Sigmoid colon (tissue), 6 donors: ENCODE measurements at regions not wholly inside any gene's neighbourhood (a gene's known extent, or its start where the extent isn't known, plus 50 kb on each side); places are given as distances from the start of the nearest gene placed in this dataset.

ENCODE experiments used
- DNase-seq: peaks from one replicate; pipeline ENCODE4 v3.0.0-alpha.2; 2019
- H3K27ac ChIP-seq, 4 donors: fragments of 200-600 bp; sonication (generic); one replicate each; pipeline ENCODE4 v1.5.1; 2016 to 2019; ENCODE audit warnings: mild to moderate bottlenecking in 1 of 4
- H3K27me3 ChIP-seq, 3 donors: fragments of 200-600 bp; sonication (generic); one replicate each; pipeline ENCODE4 v1.5.1; 2019; ENCODE audit warnings: mild to moderate bottlenecking in 1 of 3
- H3K36me3 ChIP-seq, 4 donors: fragments of 200-600 bp; sonication (generic); one replicate each; pipeline ENCODE4 v1.5.1; 2016 to 2019
- H3K4me1 ChIP-seq, 4 donors: fragments of 200-600 bp; sonication (generic); one replicate each; pipeline ENCODE4 v1.5.1; 2017 to 2019
- H3K4me3 ChIP-seq, 4 donors: fragments of 200-600 bp; sonication (generic); one replicate each; pipeline ENCODE4 v1.5.1; 2017 to 2019; ENCODE audit warnings: mild to moderate bottlenecking in 2 of 4, moderate library complexity in 1 of 4
- H3K9me3 ChIP-seq, 4 donors: fragments of 200-600 bp in 3 of 4; sonication (generic) in 3 of 4; one replicate each; pipeline versions ENCODE4 v1.5.1 to v1.6.1; 2013 to 2019
- CTCF ChIP-seq, 4 experiments: fragments of 450-650 bp in 3 of 4; fragments of 200-600 bp in 1 of 4; IDR thresholded peaks; one replicate each; pipeline ENCODE4 v1.5.1; 2016 to 2019; ENCODE audit warnings: antibody characterized with exemption in 4 of 4, mild to moderate bottlenecking in 3 of 4, moderate library complexity in 2 of 4
- EP300 ChIP-seq, 4 donors: sonication (generic); formaldehyde crosslinking; IDR thresholded peaks; one replicate each; pipeline ENCODE4 v1.6.1; 2017; ENCODE audit warnings: antibody characterized with exemption in 4 of 4
- POLR2A ChIP-seq, 2 donors: fragments of 450-650 bp; IDR thresholded peaks; one replicate each; pipeline ENCODE4 v1.6.1; 2016; ENCODE audit warnings: antibody characterized with exemption in 2 of 2, mild to moderate bottlenecking in 2 of 2, moderate library complexity in 2 of 2
- POLR2AphosphoS5 ChIP-seq, 4 donors: sonication (generic); formaldehyde crosslinking; IDR thresholded peaks; one replicate each; pipeline ENCODE4 v1.6.1; 2017; ENCODE audit warnings: antibody characterized with exemption in 4 of 4
- WGBS, 2 donors: extraction: QIAGEN DNeasy Blood & Tissue Kit; methylation state at CpG; one replicate each; pipeline ENCODE4 v1.1.7; 2013; 5-methylcytosine and 5-hydroxymethylcytosine counted together
- intact Hi-C: fragments of 100-400 bp; cut with DNase I; formaldehyde crosslinking; loops from one replicate; pipeline ENCODE4 v1.15.1; 2023
- donor health status: healthy with polysubstance abuse.
- donor health status: healthy.

GRCh38 chr18:8980918-8981317 is 121.6 kb upstream of the NDUFV2 start:
- H3K4me3 ChIP-seq: no peak overlapping the region
- peaks cover 0 to 87% (median 69%) of the 10 kb centered on the region in 4 donors for H3K4me1 ChIP-seq
- H3K27me3 ChIP-seq: no peaks in the 10 kb centered on the region
- DNase-seq: no peak
- intact Hi-C loops: loop anchor here (5.0 to 10.0 kb wide), 4 partner anchors 134 to 206 kb away; no protein-coding TSS in a partner anchor
- WGBS, 2 donors: 90 to 92% methylated on average over 6 of the region's 6 CpGs
- H3K9me3 ChIP-seq: no peaks in the 10 kb centered on the region
- no peaks in the 10 kb centered on the region for H3K36me3 ChIP-seq
- H3K27ac ChIP-seq: peak overlapping the region in 3 of 4 donors; percentile 78 to 88 (median 85)
- peak; percentile 68 to 91 (median 84) for TF ChIP-seq POLR2AphosphoS5 (IDR thresholded peaks at IDR 0.05)
- TF ChIP-seq EP300 (IDR thresholded peaks at IDR 0.05): peak in 2 of 4 donors; percentile 64 to 81
- no peak for TF ChIP-seq CTCF (IDR thresholded peaks at IDR 0.05)

DNA sequence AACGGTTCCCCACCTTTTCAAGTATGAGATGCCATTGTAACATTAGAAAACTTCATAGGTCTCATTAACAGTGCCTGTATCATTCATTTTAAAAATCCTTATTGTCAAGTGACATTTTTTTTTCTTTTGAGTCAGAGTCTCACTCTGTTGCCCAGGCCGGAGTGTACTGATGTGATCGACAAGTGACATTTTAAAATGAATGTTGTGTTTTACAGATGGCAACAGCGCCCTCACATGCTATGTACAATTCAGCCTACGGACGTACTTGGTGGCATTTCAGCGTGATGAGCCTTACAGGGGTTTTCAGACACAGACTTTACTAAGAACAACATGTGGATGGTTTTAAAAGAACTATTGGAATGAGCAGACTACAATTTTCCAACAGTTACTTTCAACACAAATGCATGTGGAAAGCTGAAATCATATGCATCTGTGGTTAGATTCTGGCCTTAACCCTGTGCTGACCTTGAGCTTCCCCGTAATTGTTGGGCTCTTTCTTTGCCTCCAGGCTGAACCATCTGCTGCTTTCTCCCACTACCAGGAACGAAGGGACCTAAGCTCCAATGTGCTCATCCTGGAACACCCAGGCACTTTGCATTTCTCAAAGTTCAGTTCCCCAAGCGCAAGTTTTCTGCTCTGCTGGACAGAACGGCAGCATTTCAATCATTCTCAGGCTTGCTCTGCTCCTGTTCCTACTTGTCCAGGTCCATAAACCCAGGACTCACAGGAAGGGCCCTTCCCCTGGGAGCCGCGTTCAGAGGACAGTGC is 119.9 kb upstream of the NDUFV2 start:
- TF ChIP-seq CTCF (IDR thresholded peaks at IDR 0.05): peak in 1 of 4 experiments; percentile 33
- TF ChIP-seq POLR2A (IDR thresholded peaks at IDR 0.05): no peak
- H3K36me3 ChIP-seq: no peaks in the 10 kb centered on the region
- H3K27ac ChIP-seq: peak overlapping the region in 3 of 4 donors; percentile 78 to 88 (median 85)
- no peaks in the 10 kb centered on the region for H3K27me3 ChIP-seq
- peaks cover 0 to 85% (median 71%) of the 10 kb centered on the region in 4 donors for H3K4me1 ChIP-seq
- 40 to 58% methylated on average over 13 of the region's 13 CpGs for WGBS, 2 donors
- no peak overlapping the region for H3K4me3 ChIP-seq
- intact Hi-C loops: loop anchor here (5.0 to 10.0 kb wide), 4 partner anchors 135 to 208 kb away; no protein-coding TSS in a partner anchor
- no peaks in the 10 kb centered on the region for H3K9me3 ChIP-seq
- no peak for DNase-seq

DNA sequence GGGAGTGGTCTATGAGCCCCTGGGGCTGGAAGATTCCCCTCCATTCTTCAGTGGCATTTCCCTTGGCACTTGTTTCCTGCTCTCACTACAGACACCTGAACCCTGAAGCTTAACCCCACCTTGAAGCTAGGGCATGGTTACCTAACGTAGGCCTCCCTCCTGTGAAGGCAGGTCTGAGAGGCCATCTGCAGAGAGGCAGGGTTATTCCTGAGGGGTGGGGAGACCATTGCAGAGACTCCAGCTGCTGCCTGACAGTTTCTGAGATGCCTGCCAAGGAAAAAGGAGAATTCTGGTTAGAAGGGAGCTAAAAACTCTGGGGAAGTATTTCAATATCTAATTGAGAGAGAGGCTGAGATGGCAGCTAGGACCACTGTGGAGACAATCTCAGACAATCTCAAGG is 119.3 kb upstream of the NDUFV2 start:
- no peaks in the 10 kb centered on the region for H3K36me3 ChIP-seq
- 67% methylated on average over 1 of the region's 1 CpG for WGBS, 2 donors
- intact Hi-C loops: loop anchor here (5.0 to 10.0 kb wide), 4 partner anchors 136 to 208 kb away; no protein-coding TSS in a partner anchor
- H3K9me3 ChIP-seq: no peaks in the 10 kb centered on the region
- peak overlapping the region in 3 of 4 donors; percentile 78 to 88 (median 85) for H3K27ac ChIP-seq
- no peak for TF ChIP-seq EP300 (IDR thresholded peaks at IDR 0.05)
- TF ChIP-seq POLR2AphosphoS5 (IDR thresholded peaks at IDR 0.05): no peak
- no peak for TF ChIP-seq POLR2A (IDR thresholded peaks at IDR 0.05)
- no peak for TF ChIP-seq CTCF (IDR thresholded peaks at IDR 0.05)
- DNase-seq: no peak
- peaks cover 0 to 85% (median 73%) of the 10 kb centered on the region in 4 donors for H3K4me1 ChIP-seq
- H3K27me3 ChIP-seq: no peaks in the 10 kb centered on the region
- H3K4me3 ChIP-seq: no peak overlapping the region

- Histone ChIP-seq H3K4me3 (no peak overlapping the region), H3K27ac (peak overlapping the region in 3 of 4 donors; percentile 78 to 88 (median 85)), H3K4me1 (peaks cover 0 to 80% (median 65%) of the 10 kb centered on the region in 4 donors), H3K27me3 (no peaks in the 10 kb centered on the region), H3K36me3 (no peaks in the 10 kb centered on the region), H3K9me3 (no peaks in the 10 kb centered on the region)
- intact Hi-C loops: loop anchor here (5.0 to 10.0 kb wide), 4 partner anchors 137 to 209 kb away; no protein-coding TSS in a partner anchor
- TF ChIP-seq EP300 (IDR thresholded peaks at IDR 0.05) (no peak), POLR2AphosphoS5 (IDR thresholded peaks at IDR 0.05) (peak in 1 of 4 donors; percentile 6)
- no peak for DNase-seq
- WGBS, 2 donors: 61 to 75% methylated on average over 4 of the region's 4 CpGs
These were observed 118.3 kb upstream of the NDUFV2 start for GRCh38 chr18:8984131-8984721.

DNA sequence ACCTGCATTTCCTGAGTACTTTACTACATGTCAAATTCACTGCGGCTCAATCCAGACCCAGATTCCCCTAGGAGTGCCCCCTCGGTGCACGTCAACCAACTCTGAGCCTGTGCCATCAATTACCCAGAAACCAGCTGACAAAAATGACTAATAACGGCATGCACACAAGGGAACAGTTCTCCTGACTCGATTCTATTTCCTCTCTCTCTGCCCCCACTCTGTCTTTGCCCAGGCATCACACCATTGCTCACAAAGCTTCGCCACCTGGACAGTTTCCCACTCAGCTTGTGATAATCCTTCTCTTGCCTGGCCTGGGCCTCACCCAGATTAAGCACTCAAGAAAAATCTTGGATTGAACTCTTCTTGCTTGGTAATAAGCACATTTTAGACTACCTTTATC is 115.3 kb upstream of the NDUFV2 start:
- Histone ChIP-seq H3K9me3 (no peaks in the 10 kb centered on the region), H3K27me3 (no peaks in the 10 kb centered on the region), H3K4me1 (peaks cover 0 to 60% (median 57%) of the 10 kb centered on the region in 4 donors), H3K27ac (peak overlapping the region in 3 of 4 donors; percentile 71 to 88 (median 80)), H3K36me3 (no peaks in the 10 kb centered on the region), H3K4me3 (no peak overlapping the region)
- TF ChIP-seq POLR2A (IDR thresholded peaks at IDR 0.05) (no peak), EP300 (IDR thresholded peaks at IDR 0.05) (peak in 1 of 4 donors; percentile 12), POLR2AphosphoS5 (IDR thresholded peaks at IDR 0.05) (peak in 1 of 4 donors; percentile 8)
- WGBS, 2 donors: 74 to 84% methylated on average over 6 of the region's 6 CpGs
- DNase-seq: no peak
- intact Hi-C loops: loop anchor here (10.0 kb wide), 1 partner anchor 212 kb away; no protein-coding TSS in a partner anchor
